Epidermal melanocyte (primary cell): ENCODE measurements at regions not wholly inside any gene's neighbourhood (a gene's known extent, or its start where the extent isn't known, plus 50 kb on each side); places are given as distances from the start of the nearest gene placed in this dataset.
A peak's percentile ranks its signal among the peaks of the same experiment; 100 is the strongest.

Source experiments
- DNase-seq: peaks from one replicate; pipeline ENCODE4 v3.0.0; 2011; ENCODE audit warnings: low spot score; ENCODE audit not compliant: insufficient read length

DNA sequence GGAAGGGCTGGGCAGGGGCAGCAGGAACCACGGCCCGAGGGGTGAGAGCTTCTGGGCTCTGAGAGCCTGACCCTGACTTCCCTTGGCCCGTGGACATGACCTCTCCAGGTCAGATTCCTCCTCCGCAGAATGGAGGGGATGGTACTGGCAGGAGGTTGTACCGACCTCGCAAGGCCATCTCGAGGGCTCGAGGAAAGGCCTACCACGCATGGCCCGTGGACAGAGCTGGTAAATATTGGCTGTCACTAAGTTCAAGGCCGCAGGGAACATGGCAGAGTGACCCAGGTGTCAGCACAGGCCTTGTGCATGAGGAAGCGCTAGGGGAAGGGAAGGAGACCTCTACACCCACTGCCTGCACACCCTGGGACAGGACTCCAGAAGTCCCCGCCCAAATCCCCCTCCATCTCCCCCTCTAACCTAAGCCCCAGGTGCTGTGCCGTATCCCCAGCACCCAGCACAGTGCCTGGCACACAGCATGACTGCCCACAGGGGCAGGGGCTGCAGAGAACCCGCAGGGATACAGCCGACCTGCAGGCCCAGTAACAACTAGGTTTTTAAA lies 54.9 kb upstream of the PPP2R5C start:
- DNase-seq = no peak

DNA sequence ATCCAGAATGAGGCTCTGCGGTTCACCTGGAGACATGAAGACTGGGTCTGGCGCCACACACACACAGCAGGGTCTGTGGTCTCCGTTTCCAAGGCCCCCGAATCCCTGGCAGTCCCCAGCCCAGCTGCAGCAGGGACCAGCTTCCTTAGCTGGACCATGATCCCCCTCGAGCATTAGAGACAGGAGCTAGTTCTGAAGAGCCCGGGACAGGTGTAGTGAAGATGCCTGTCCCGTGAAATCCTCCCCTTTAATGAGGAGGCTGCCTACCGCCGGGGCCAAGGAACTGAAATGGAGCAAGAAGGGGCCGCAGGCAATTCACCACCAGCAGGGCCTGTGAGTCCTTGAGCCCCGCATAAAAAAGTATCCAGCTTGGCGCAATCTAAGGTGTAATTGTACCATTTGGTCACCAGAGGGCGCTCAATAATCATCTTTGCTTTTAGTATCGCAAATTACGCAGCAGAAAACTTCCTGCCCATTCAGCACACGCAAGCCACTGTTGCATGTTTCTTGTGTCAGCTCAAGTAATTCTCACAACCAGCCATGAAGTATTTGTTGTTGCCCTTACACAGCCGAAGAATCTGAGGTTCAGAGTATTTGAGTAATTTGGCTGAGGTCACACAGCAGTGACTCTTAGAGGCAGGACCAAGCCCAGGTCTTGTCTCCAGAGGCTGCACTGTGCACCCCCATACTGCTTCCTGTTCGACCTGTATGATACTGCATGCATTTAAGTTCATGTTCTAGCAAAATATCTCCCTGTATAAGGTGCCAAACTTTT lies 54.3 kb upstream of the PPP2R5C start:
- peak; percentile 71 for DNase-seq

DNA sequence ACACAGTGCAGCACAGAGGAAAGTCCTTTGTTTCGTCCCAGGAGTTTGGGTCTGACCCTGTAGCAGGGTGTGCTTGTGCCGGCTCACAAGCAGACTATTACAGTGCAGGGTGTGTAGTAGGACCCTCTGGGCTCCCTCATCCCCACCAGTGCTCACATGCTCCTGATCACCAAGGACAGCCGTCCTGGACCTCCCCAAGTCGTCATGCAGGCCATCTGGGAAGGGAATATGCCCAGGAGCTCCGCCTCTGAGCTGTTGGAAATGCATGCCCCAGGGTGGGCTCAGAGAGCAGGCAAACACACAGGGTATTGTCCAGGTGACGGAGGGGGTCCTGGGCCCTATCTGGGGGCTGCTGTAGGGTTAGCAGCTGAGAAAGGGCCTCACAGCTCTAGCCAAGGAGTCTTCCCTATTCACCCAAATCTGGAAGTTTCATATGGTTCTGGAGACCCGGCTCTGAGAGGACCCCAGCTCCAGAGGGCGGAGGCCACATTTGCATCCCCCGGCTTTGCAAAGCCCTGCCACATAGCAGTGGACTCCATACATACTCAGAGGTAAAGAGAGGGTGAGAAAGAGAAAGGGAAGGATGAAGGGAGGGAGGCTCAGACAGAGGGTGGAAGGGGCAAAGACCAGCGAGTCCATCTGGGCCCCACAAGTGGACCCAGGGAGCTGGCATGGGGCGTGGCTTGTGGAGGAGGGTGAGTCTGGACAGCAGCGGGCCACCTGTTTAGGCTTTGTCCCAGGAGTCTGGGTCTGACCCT lies 53.5 kb upstream of the PPP2R5C start:
- no peak for DNase-seq

DNA sequence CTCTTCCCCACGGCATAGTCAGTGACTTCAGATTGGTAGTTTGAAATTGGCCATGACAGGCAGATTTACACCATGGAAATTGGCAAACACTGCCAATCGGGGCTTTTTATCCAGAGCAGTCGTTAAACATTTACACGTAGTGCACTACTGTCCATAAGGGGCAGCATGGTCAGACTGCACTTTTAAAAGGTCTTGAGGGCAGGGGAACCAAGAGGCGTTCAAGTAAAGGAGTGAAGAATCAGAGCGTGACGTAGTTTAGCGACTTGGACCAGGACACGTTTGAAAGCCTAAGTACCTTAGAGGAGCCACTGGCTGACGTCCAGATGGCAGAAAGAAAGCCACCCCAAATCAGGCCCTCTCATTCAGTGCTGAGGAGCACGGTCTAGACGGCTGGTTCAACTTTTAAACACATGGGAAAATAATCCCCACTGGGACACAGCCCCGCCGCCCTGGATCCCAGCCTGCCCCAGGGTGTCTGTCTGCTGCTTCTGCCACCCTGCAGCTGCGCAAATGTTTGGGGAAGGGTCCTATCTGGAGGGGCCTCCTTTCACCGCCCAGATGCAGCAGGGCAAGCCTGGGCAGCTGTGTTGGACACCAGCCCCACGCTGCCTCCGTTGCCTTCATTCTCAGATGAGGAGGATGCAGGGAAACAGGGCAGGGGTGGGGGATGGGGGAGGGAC lies 52.5 kb upstream of the PPP2R5C start:
- no peak for DNase-seq

DNA sequence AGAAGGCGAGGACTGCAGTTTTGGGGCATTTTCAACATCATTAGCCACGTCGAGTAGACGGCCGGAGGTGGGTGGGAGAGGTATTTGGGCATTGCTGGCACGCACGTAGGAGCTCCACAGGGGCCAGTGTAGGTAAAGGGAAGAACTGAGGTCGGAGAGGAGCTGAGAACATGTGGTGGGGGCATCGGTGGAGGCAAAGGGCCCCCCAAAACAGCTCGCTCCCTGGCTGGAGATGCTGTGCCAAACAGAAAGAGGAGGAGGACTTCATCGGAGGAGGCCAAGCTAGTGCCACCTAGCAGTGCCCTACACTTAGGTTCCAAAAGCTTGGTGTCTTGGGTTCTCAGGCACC lies 52.0 kb upstream of the PPP2R5C start:
- no peak for DNase-seq

DNA sequence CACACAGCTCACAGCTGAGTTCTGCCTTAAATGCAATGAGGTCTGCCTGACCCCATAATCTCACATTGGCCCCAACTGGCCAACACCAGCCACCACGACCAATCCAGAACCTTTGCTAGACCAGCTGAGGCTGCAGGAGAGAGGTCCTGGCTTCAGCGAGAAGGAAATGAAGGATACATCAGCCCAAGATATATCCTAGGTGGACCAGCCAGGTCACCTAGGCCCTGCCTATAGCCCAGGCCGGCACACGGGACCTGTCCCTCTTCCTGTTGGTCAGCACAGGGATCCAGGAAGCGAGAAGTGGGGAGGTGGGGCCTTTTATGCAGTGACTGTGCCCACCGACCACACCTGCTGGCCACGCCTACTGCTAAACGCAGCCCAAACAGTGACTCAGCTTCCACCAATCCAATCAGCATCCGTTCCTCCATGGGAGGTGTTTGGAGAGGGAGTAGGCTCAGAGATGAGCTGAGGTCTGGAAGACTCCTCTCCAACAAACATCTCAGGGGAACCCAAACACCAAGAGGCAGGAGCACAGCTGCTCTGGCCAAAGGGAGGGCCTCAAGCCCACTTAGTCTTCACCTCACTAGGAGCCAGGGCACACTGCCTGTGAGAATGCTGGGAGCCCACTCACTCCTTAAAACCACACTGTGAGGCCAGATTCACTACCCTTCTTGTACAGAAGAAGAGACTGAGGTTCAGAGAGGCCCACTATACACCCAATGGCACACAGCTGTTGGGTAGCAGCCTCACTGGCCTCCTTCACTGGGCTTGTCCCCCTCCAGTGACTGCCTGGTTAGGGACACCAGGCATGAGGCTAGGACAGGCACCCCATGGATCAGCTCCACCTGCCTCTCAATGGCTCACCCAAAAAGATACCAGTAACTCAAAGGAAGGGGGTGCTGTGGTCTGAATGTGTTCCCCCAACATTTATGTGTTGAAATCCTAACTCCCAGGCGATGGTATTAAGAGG lies 51.3 kb upstream of the PPP2R5C start:
- DNase-seq = no peak

DNA sequence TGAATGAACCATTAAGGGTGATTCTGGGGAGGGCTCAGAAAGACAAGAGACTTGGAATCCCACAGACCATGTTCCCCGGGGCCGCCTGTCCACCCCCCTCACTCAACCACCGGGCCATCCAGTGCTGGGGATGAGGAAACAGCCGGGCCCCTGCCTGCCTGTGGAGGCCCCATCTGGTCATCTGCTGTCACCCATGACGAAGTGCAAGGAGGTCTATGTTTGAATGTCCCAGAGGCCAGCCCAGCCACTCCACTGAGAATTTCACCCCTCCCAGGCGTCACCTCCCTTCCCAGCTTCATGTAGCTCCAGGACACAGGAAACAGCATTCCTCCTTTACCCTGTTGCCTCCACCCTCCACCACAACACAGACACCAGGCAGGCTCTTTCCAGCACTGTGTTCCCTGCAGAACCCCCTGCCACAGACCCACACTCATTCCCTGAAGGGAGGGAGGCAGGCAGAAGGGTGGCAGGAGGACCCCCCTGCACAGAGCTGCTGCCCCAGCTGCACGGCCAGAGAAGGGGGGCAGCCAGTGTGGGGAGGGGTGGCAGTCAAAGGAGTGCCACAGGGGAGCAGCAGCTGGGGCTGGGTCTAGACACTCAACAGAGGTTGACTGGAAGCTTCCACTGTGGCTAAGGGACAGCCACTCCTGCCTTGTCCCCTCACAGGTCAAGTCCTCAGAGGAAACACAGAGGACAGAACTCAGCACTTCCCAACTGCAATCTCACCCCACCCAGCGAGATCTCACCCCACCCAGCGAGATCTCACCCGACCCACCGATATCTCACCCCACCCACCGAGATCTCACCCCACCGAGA lies 50.3 kb upstream of the PPP2R5C start:
- DNase-seq = no peak
